ENCODE measurements at regions not wholly inside any gene's neighbourhood (a gene's known extent, or its start where the extent isn't known, plus 50 kb on each side); places are given as distances from the start of the nearest gene placed in this dataset.

- H3K27ac ChIP-seq: no peak overlapping the region
- no peak overlapping the region for H3K4me3 ChIP-seq
- TF ChIP-seq POLR2A (IDR thresholded peaks at IDR 0.05) (no peak), CTCF (IDR thresholded peaks at IDR 0.05) (no peak)
- H3K36me3 ChIP-seq (replicated peaks in 1 of 2; ENCODE audit: insufficient read depth in 1 of 2, low read depth in 2 of 2): no peaks in the 10 kb centered on the region
- no peak for DNase-seq
- intact Hi-C loops (cut with DNase I): no loop called here
- H3K4me1 ChIP-seq: no peaks in the 10 kb centered on the region
- H3K27me3 ChIP-seq: no peaks in the 10 kb centered on the region
- WGBS, 2 donors: 78 to 81% methylated on average over 4 of the region's 4 CpGs
- ATAC-seq: no peak
- no peaks in the 10 kb centered on the region for H3K9me3 ChIP-seq
Measured at GRCh38 chr2:216925006-216925405, 65.1 kb upstream of the TNP1 start.

- no peaks in the 10 kb centered on the region for H3K36me3 ChIP-seq (replicated peaks in 1 of 2; ENCODE audit: insufficient read depth in 1 of 2, low read depth in 2 of 2)
- ATAC-seq: no peak
- WGBS, 2 donors: 82 to 84% methylated on average over 3 of the region's 3 CpGs
- no peaks in the 10 kb centered on the region for H3K9me3 ChIP-seq
- intact Hi-C loops (cut with DNase I): no loop called here
- TF ChIP-seq CTCF (IDR thresholded peaks at IDR 0.05) (no peak), POLR2A (IDR thresholded peaks at IDR 0.05) (no peak)
- H3K27me3 ChIP-seq: no peaks in the 10 kb centered on the region
- H3K4me1 ChIP-seq: no peaks in the 10 kb centered on the region
- no peak overlapping the region for H3K27ac ChIP-seq
- no peak for DNase-seq
- no peak overlapping the region for H3K4me3 ChIP-seq
Measured at GRCh38 chr2:216923706-216924105, 63.8 kb upstream of the TNP1 start.

GRCh38 chr2:216922175-216922780, 62.4 kb upstream of the TNP1 start:
- 73 to 82% methylated on average over 6 of the region's 6 CpGs for WGBS, 2 donors
- no peaks in the 10 kb centered on the region for H3K4me1 ChIP-seq
- no peak for DNase-seq
- ATAC-seq: no peak
- intact Hi-C loops (cut with DNase I): no loop called here
- H3K27me3 ChIP-seq: no peaks in the 10 kb centered on the region
- H3K27ac ChIP-seq: no peak overlapping the region
- H3K9me3 ChIP-seq: no peaks in the 10 kb centered on the region
- TF ChIP-seq POLR2A (IDR thresholded peaks at IDR 0.05) (no peak), CTCF (IDR thresholded peaks at IDR 0.05) (no peak)
- no peak overlapping the region for H3K4me3 ChIP-seq
- H3K36me3 ChIP-seq (replicated peaks in 1 of 2; ENCODE audit: insufficient read depth in 1 of 2, low read depth in 2 of 2): no peaks in the 10 kb centered on the region

- 85 to 89% methylated on average over 6 to 10 of the region's 10 CpGs for WGBS, 2 donors
- Histone ChIP-seq H3K27ac (no peak overlapping the region), H3K27me3 (no peaks in the 10 kb centered on the region), H3K4me1 (no peaks in the 10 kb centered on the region), H3K9me3 (no peaks in the 10 kb centered on the region), H3K36me3 (replicated peaks in 1 of 2; ENCODE audit: insufficient read depth in 1 of 2, low read depth in 2 of 2) (no peaks in the 10 kb centered on the region), H3K4me3 (no peak overlapping the region)
- intact Hi-C loops (cut with DNase I): no loop called here
- ATAC-seq (no peak), DNase-seq (no peak)
- TF ChIP-seq POLR2A (IDR thresholded peaks at IDR 0.05): no peak
- no peak for TF ChIP-seq CTCF (IDR thresholded peaks at IDR 0.05)
Measured at GRCh38 chr2:216920937-216921456, 61.1 kb upstream of the TNP1 start.

Data from body of pancreas (tissue), 4 donors.